ENCODE measurements at regions not wholly inside any gene's neighbourhood (a gene's known extent, or its start where the extent isn't known, plus 50 kb on each side); places are given as distances from the start of the nearest gene placed in this dataset.

GRCh38 chr12:118650586-118650960 lies 274.2 kb downstream of the SUDS3 start (continued):
- TF ChIP-seq PRDM10 (IDR thresholded peaks at IDR 0.05; ENCODE audit: partially characterized antibody): peak; percentile 27

- in situ Hi-C loops (cut with MboI): no loop called here
- no peaks in the 10 kb centered on the region for H3K9me1 ChIP-seq (ENCODE audit: control insufficient read depth, insufficient read depth, low read length)
- no peaks in the 10 kb centered on the region for H3K79me2 ChIP-seq (ENCODE audit: control insufficient read depth, insufficient read depth, low read length)
- intact Hi-C loops (cut with micrococcal nuclease): no loop called here
- H3K4me3 ChIP-seq: no peak overlapping the region
- FAIRE-seq (no peak), ATAC-seq (no peak), DNase-seq (ENCODE audit: extremely low read depth in 1 of 4, low spot score in 3 of 4) (no peak)
- no peaks in the 10 kb centered on the region for H3K36me3 ChIP-seq (ENCODE audit: control insufficient read depth, insufficient read depth, low read length)
- no peaks in the 10 kb centered on the region for H3K4me1 ChIP-seq (replicated peaks in 1 of 2; ENCODE audit: control insufficient read depth in 2 of 2, insufficient read depth in 2 of 2, low read length in 2 of 2)
- ChIA-PET CTCF (ENCODE audit: low intra/inter-chr PET ratio) (no interaction called here), POLR2A (interaction anchor here (0.8 to 1.1 kb wide), 2 partner anchors 12 to 15 kb away, joined by 4 read pairs; no protein-coding TSS in a partner anchor)
- no peak overlapping the region for H3K9ac ChIP-seq (ENCODE audit: insufficient read depth in 1 of 2, low read depth in 2 of 2, low read length in 2 of 2)
- BruUV-seq (replicated peaks): no TSS peak
- H3K27ac ChIP-seq (ENCODE audit: extremely low read depth, low read depth, low read length): no peak overlapping the region
- WGBS (ENCODE audit: insufficient coverage, low coverage, missing lambda C conversion rate): 0% methylated on average over 2 of the region's 2 CpGs
- H3K9me3 ChIP-seq (replicated peaks; ENCODE audit: control insufficient read depth, insufficient read depth, low read depth, low read length): no peaks in the 10 kb centered on the region
- H4K20me1 ChIP-seq (replicated peaks; ENCODE audit: control insufficient read depth, insufficient read depth, low read length): no peaks in the 10 kb centered on the region
- no peak overlapping the region for H3K4me2 ChIP-seq (ENCODE audit: insufficient read depth, low read length)
- no peaks in the 10 kb centered on the region for H3K27me3 ChIP-seq (ENCODE audit: control insufficient read depth in 2 of 2, insufficient read depth in 2 of 2, low read length in 2 of 2)
- H2AFZ ChIP-seq (ENCODE audit: low read depth, low read length): no peak overlapping the region
- no peak for TF ChIP-seq TAF9B (IDR thresholded peaks at IDR 0.05; ENCODE audit: partially characterized antibody)
- no peak for TF ChIP-seq NFIC (IDR thresholded peaks at IDR 0.05)
- TF ChIP-seq NR0B1 (IDR thresholded peaks at IDR 0.05; ENCODE audit: partially characterized antibody): no peak
- TF ChIP-seq KLF16 (IDR thresholded peaks at IDR 0.05): no peak
- TF ChIP-seq CXXC5 (CRISPR knock-in tag; IDR thresholded peaks at IDR 0.05): no peak
- TF ChIP-seq KLF13 (tag; IDR thresholded peaks at IDR 0.05; ENCODE audit: borderline replicate concordance, low read depth): no peak
- TF ChIP-seq ZNF512 (tag; IDR thresholded peaks at IDR 0.05): no peak
- no peak for TF ChIP-seq MNT (conservative IDR thresholded peaks at IDR 0.05)
- no peak for TF ChIP-seq NKRF (IDR thresholded peaks at IDR 0.05; ENCODE audit: borderline replicate concordance)
These were observed 275.1 kb downstream of the SUDS3 start for GRCh38 chr12:118651487-118651886.
